ENCODE measurements at regions not wholly inside any gene's neighbourhood (a gene's known extent, or its start where the extent isn't known, plus 50 kb on each side); places are given as distances from the start of the nearest gene placed in this dataset.

GRCh38 chr20:60422848-60423247 lies 464.6 kb downstream of the CDH26 start:
- H3K27ac ChIP-seq (replicated peaks) = no peak overlapping the region
- H3K4me3 ChIP-seq (replicated peaks; ENCODE audit: insufficient read depth, low read length) = no peak overlapping the region
- DNase-seq (ENCODE audit: low read depth in 1 of 2, low spot score in 1 of 2) = no peak
- no peaks in the 10 kb centered on the region for H3K27me3 ChIP-seq (ENCODE audit: insufficient read depth, poor library complexity, severe bottlenecking)
- TF ChIP-seq CTCF (IDR thresholded peaks at IDR 0.05; ENCODE audit: insufficient read depth, low read length) = no peak
- TF ChIP-seq POLR2AphosphoS5 (IDR thresholded peaks at IDR 0.05; ENCODE audit: low read depth) = no peak
- no peak for TF ChIP-seq SPI1 (IDR thresholded peaks at IDR 0.05; ENCODE audit: borderline replicate concordance, low read depth)
- TF ChIP-seq REST (IDR thresholded peaks at IDR 0.05; ENCODE audit: insufficient replicate concordance, low read depth) = no peak
- no peak for TF ChIP-seq GABPA (IDR thresholded peaks at IDR 0.05; ENCODE audit: low read depth)

- TF ChIP-seq REST (IDR thresholded peaks at IDR 0.05; ENCODE audit: insufficient replicate concordance, low read depth) (no peak), SPI1 (IDR thresholded peaks at IDR 0.05; ENCODE audit: borderline replicate concordance, low read depth) (no peak), GABPA (IDR thresholded peaks at IDR 0.05; ENCODE audit: low read depth) (no peak)
- no peak overlapping the region for H3K4me3 ChIP-seq (replicated peaks; ENCODE audit: insufficient read depth, low read length)
- H3K27me3 ChIP-seq (ENCODE audit: insufficient read depth, poor library complexity, severe bottlenecking) = no peaks in the 10 kb centered on the region
- no peak for DNase-seq (ENCODE audit: low read depth in 1 of 2, low spot score in 1 of 2)
- no peak overlapping the region for H3K27ac ChIP-seq (replicated peaks)
Measured at GRCh38 chr20:60424267-60424902, 466.2 kb downstream of the CDH26 start.

GRCh38 chr20:60427516-60427915 lies 469.3 kb downstream of the CDH26 start:
- H3K27ac ChIP-seq (replicated peaks) = no peak overlapping the region
- no peak for TF ChIP-seq SPI1 (IDR thresholded peaks at IDR 0.05; ENCODE audit: borderline replicate concordance, low read depth)
- TF ChIP-seq CTCF (IDR thresholded peaks at IDR 0.05; ENCODE audit: insufficient read depth, low read length) = no peak
- TF ChIP-seq REST (IDR thresholded peaks at IDR 0.05; ENCODE audit: insufficient replicate concordance, low read depth) = no peak
- no peak for TF ChIP-seq GABPA (IDR thresholded peaks at IDR 0.05; ENCODE audit: low read depth)
- no peak for TF ChIP-seq POLR2AphosphoS5 (IDR thresholded peaks at IDR 0.05; ENCODE audit: low read depth)
- H3K4me3 ChIP-seq (replicated peaks; ENCODE audit: insufficient read depth, low read length) = no peak overlapping the region
- H3K27me3 ChIP-seq (ENCODE audit: insufficient read depth, poor library complexity, severe bottlenecking) = no peaks in the 10 kb centered on the region
- DNase-seq (ENCODE audit: low read depth in 1 of 2, low spot score in 1 of 2) = no peak

Data from HL-60 (cell line).